Esophagus muscularis mucosa (tissue), 4 donors: ENCODE measurements at regions not wholly inside any gene's neighbourhood (a gene's known extent, or its start where the extent isn't known, plus 50 kb on each side); places are given as distances from the start of the nearest gene placed in this dataset.

Source experiments
- DNase-seq: peaks from one replicate; pipeline ENCODE4 v3.0.0-alpha.2; 2017; ENCODE audit errors: extremely low spot score
- H3K27ac ChIP-seq, 4 donors: fragments of 200-600 bp; sonication (generic); replicated peaks in 1 of 4; 1 replicate in 3 of 4; 2 replicates in 1 of 4; pipeline ENCODE4 v1.5.1; 2016 to 2019; ENCODE audit warnings: mild to moderate bottlenecking in 1 of 4
- H3K27me3 ChIP-seq, 4 donors: fragments of 200-600 bp; sonication (generic); one replicate each; pipeline versions ENCODE4 v1.5.1 to v1.6.0; 2016 to 2019
- H3K36me3 ChIP-seq, 4 donors: fragments of 200-600 bp; sonication (generic); one replicate each; pipeline ENCODE4 v1.5.1; 2016 to 2019
- H3K4me1 ChIP-seq, 4 donors: fragments of 200-600 bp; sonication (generic); one replicate each; pipeline ENCODE4 v1.5.1; 2016 to 2019
- H3K4me3 ChIP-seq, 4 donors: fragments of 200-600 bp; sonication (generic); 1 replicate in 2 of 4; 2 replicates in 2 of 4; pipeline ENCODE4 v1.5.1; 2016 to 2019; ENCODE audit warnings: mild to moderate bottlenecking in 4 of 4, moderate library complexity in 1 of 4
- H3K9me3 ChIP-seq, 4 donors: fragments of 200-600 bp; sonication (generic); 1 replicate in 3 of 4; 2 replicates in 1 of 4; pipeline ENCODE4 v1.5.1; 2016 to 2019
- EP300 ChIP-seq: sonication (generic); formaldehyde crosslinking; IDR thresholded peaks from one replicate; pipeline ENCODE4 v1.6.1; 2017; ENCODE audit warnings: antibody characterized with exemption
- POLR2A ChIP-seq: fragments of 450-650 bp; IDR thresholded peaks from one replicate; pipeline ENCODE4 v1.6.1; 2017; ENCODE audit warnings: antibody characterized with exemption, moderate library complexity, mild to moderate bottlenecking, low read depth
- POLR2AphosphoS5 ChIP-seq, 2 donors: sonication (generic); formaldehyde crosslinking; IDR thresholded peaks; one replicate each; pipeline ENCODE4 v1.6.1; 2017; ENCODE audit warnings: antibody characterized with exemption in 2 of 2
- WGBS: methylation state at CpG from one replicate; pipeline ENCODE4 v1.1.5; 2018; 5-methylcytosine and 5-hydroxymethylcytosine counted together
- intact Hi-C: fragments of 100-400 bp; cut with DNase I; formaldehyde crosslinking; loops from one replicate; pipeline ENCODE4 v1.15.1; 2023
- TF ChIP-seq, protein P1 (sequence below), 3 experiments: fragments of 200-600 bp in 2 of 3; fragments of 450-650 bp in 1 of 3; sonication (generic) in 2 of 3; IDR thresholded peaks; one replicate each; pipeline ENCODE4 v1.5.1; 2017 to 2019; ENCODE audit warnings: antibody characterized with exemption in 3 of 3, mild to moderate bottlenecking in 2 of 3, moderate library complexity in 1 of 3

DNA sequence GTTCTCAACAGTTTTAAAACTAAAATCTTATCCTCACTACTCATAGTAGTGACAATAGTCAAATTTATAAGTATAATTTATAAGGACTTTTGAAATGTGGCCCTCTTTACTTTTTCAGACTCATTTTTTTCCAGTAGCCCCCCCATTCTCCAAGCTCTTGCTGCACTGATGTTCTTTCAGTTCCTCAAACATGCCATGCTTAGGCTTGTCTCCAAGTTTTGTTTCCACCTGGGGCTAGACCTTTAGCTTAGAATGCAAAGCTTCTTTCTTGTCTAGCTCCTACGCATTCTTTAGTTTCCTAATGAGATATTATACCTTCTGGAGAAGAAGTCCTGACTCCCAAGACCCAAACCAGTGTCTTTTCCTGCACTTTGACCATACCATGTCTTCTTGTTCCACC is 222.6 kb downstream of the NOL4 start:
- Histone ChIP-seq H3K36me3 (no peaks in the 10 kb centered on the region), H3K27me3 (no peaks in the 10 kb centered on the region), H3K27ac (no peak overlapping the region), H3K4me3 (no peak overlapping the region), H3K9me3 (peaks cover 0 to 2% (median 0%) of the 10 kb centered on the region in 4 donors), H3K4me1 (no peaks in the 10 kb centered on the region)
- no peak for TF ChIP-seq EP300
- no peak for TF ChIP-seq POLR2A
- TF ChIP-seq POLR2AphosphoS5 (IDR thresholded peaks at IDR 0.05) = no peak
- TF ChIP-seq, protein P1, sequence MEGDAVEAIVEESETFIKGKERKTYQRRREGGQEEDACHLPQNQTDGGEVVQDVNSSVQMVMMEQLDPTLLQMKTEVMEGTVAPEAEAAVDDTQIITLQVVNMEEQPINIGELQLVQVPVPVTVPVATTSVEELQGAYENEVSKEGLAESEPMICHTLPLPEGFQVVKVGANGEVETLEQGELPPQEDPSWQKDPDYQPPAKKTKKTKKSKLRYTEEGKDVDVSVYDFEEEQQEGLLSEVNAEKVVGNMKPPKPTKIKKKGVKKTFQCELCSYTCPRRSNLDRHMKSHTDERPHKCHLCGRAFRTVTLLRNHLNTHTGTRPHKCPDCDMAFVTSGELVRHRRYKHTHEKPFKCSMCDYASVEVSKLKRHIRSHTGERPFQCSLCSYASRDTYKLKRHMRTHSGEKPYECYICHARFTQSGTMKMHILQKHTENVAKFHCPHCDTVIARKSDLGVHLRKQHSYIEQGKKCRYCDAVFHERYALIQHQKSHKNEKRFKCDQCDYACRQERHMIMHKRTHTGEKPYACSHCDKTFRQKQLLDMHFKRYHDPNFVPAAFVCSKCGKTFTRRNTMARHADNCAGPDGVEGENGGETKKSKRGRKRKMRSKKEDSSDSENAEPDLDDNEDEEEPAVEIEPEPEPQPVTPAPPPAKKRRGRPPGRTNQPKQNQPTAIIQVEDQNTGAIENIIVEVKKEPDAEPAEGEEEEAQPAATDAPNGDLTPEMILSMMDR (IDR thresholded peaks at IDR 0.05) = no peak
- 83% methylated on average over 1 of the region's 1 CpG for WGBS
- intact Hi-C loops = no loop called here
- DNase-seq = no peak

DNA sequence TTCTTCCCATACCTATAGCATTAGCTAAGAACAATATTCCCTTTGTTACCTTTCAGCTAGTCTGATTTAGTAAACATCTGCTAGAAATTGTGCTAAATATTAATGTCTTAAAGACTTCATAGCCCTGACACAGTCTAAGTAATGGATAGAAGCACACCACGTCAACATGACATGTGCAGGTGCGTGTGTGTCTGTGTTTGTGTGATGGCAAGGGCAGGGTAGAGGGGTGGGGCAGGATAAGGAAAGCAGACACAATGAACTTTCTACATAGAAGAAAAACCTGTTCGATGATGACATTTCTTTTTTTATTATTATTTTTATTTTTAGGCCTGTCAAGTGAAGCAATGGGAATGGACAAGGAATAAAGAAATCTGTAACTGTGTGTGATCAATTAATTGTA is 223.3 kb downstream of the NOL4 start:
- Histone ChIP-seq H3K9me3 (peaks cover 0 to 5% (median 0%) of the 10 kb centered on the region in 4 donors), H3K36me3 (no peaks in the 10 kb centered on the region), H3K27ac (no peak overlapping the region), H3K4me1 (no peaks in the 10 kb centered on the region), H3K4me3 (no peak overlapping the region), H3K27me3 (no peaks in the 10 kb centered on the region)
- TF ChIP-seq EP300 = no peak
- no peak for TF ChIP-seq POLR2AphosphoS5 (IDR thresholded peaks at IDR 0.05)
- TF ChIP-seq, protein P1 (IDR thresholded peaks at IDR 0.05) = no peak
- TF ChIP-seq POLR2A = no peak
- intact Hi-C loops = no loop called here
- WGBS = 90% methylated on average over 3 of the region's 3 CpGs
- DNase-seq = no peak

DNA sequence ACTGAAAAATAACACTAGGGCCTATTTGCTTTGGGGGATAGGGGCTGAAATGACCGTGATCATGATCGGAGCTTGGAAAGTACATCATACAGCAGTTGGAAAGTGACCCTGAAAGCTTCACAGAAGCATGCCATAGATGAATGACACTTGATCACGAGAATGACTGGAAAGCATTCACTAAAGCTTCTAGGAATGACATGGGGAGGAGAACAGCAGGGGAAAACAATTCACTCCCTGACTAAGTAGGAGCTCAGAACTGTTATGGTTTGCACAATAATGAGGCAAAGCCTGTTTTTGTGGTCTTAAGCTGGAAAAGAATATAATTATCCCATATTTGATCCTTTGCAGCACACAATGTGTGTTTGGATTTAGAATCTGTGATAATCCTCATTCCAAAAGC is 237.5 kb downstream of the NOL4 start:
- no peak for DNase-seq
- intact Hi-C loops = no loop called here
- Histone ChIP-seq H3K27ac (no peak overlapping the region), H3K36me3 (no peaks in the 10 kb centered on the region), H3K27me3 (no peaks in the 10 kb centered on the region), H3K4me1 (no peaks in the 10 kb centered on the region), H3K4me3 (no peak overlapping the region), H3K9me3 (no peaks in the 10 kb centered on the region)
- TF ChIP-seq, protein P1 (IDR thresholded peaks at IDR 0.05) = no peak
- TF ChIP-seq POLR2A = no peak
- WGBS = 69% methylated on average over 3 of the region's 3 CpGs

DNA sequence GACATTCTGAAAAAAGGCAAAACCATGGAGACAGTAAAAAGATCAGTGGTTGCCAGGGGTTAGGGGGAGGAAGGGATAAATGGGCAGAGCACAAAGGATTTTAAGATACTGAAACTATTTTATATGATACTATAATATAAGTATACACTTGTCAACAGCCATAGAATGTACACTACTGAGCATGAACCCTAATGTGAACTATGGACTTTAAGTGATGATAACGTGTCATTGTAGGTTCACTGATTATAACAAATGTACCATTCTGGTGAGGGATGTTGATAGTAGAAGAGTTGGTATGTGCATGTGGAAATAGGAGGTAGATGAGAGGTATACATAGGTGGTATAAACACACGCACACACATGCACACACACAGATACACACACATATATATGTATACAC is 241.6 kb downstream of the NOL4 start:
- Histone ChIP-seq H3K27ac (no peak overlapping the region), H3K36me3 (no peaks in the 10 kb centered on the region), H3K27me3 (no peaks in the 10 kb centered on the region), H3K9me3 (no peaks in the 10 kb centered on the region), H3K4me3 (no peak overlapping the region), H3K4me1 (no peaks in the 10 kb centered on the region)
- TF ChIP-seq POLR2A (no peak), EP300 (no peak), POLR2AphosphoS5 (IDR thresholded peaks at IDR 0.05) (no peak)
- TF ChIP-seq, protein P1 (IDR thresholded peaks at IDR 0.05) = no peak
- 91% methylated on average over 2 of the region's 2 CpGs for WGBS
- intact Hi-C loops = no loop called here
- no peak for DNase-seq

DNA sequence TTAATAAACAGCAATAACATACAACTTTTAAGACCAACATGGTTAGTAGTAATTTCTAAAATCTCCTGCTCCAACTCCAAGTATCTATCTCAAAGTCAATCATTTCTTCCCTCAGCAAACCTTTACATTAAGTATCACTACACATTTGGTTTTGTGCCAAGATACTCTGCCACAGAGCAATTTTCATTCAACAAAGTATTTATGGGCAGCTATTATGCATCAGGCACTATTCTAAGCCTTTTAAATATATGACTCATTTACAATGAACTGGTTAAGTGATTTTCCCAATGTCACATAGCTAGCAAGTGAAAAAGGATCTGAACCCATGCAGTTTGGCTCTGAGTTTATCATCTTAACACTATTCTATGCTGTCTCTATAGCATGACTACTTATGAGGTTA is 264.3 kb downstream of the NOL4 start:
- Histone ChIP-seq H3K4me3 (no peak overlapping the region), H3K9me3 (no peaks in the 10 kb centered on the region), H3K27me3 (no peaks in the 10 kb centered on the region), H3K4me1 (no peaks in the 10 kb centered on the region), H3K27ac (no peak overlapping the region), H3K36me3 (no peaks in the 10 kb centered on the region)
- TF ChIP-seq POLR2AphosphoS5 (IDR thresholded peaks at IDR 0.05) = no peak
- no peak for TF ChIP-seq POLR2A
- TF ChIP-seq, protein P1 (IDR thresholded peaks at IDR 0.05) = no peak
- no peak for TF ChIP-seq EP300
- intact Hi-C loops = no loop called here
- DNase-seq = no peak
